A673 (cell line): ENCODE measurements at regions not wholly inside any gene's neighbourhood (a gene's known extent, or its start where the extent isn't known, plus 50 kb on each side); places are given as distances from the start of the nearest gene placed in this dataset.

ENCODE experiments used
- CTCF ChIP-seq: fragments of 300-800, 200-600 bp; sonication (generic); conservative IDR thresholded peaks from 2 replicates; pipeline ENCODE4 v1.5.1; 2017; ENCODE audit warnings: low read depth, mild to moderate bottlenecking, antibody characterized with exemption, low read length, moderate library complexity, mixed read lengths
- EZH2 ChIP-seq: fragments of 200-600 bp; sonication (generic); IDR thresholded peaks from 2 replicates; pipeline ENCODE4 v1.6.1; 2017; ENCODE audit warnings: borderline replicate concordance, low read depth, mild to moderate bottlenecking, mixed read lengths, antibody characterized with exemption, low read length; ENCODE audit not compliant: poor library complexity, severe bottlenecking

- TF ChIP-seq CTCF (no peak), EZH2 (no peak)
Observed at GRCh38 chr16:85391769-85392583, 221.1 kb upstream of the GSE1 start.
